Suprapubic skin (tissue), 4 donors: ENCODE measurements at regions not wholly inside any gene's neighbourhood (a gene's known extent, or its start where the extent isn't known, plus 50 kb on each side); places are given as distances from the start of the nearest gene placed in this dataset.
"Not testable (repeated sequence)": the region's sequence is repeated elsewhere in the genome, so short reads cannot be mapped to it uniquely, and the experiment has no call there.

Experiments used
- DNase-seq, 2 donors: peaks; one replicate each; pipeline ENCODE4 v3.0.0-alpha.2; 2019; ENCODE audit warnings: low spot score in 2 of 2
- H3K27ac ChIP-seq: fragments of 200-600 bp; sonication (generic); one replicate; pipeline ENCODE4 v1.5.1; 2019
- H3K27me3 ChIP-seq: fragments of 200-600 bp; sonication (generic); one replicate; pipeline ENCODE4 v1.5.1; 2019
- H3K36me3 ChIP-seq: fragments of 200-600 bp; sonication (generic); one replicate; pipeline ENCODE4 v1.5.1; 2019
- H3K4me1 ChIP-seq: fragments of 200-600 bp; sonication (generic); one replicate; pipeline ENCODE4 v1.5.1; 2019
- H3K4me3 ChIP-seq: fragments of 200-600 bp; sonication (generic); one replicate; pipeline ENCODE4 v1.5.1; 2019; ENCODE audit warnings: mild to moderate bottlenecking
- H3K9me3 ChIP-seq: fragments of 200-600 bp; sonication (generic); one replicate; pipeline ENCODE4 v1.5.1; 2019
- EP300 ChIP-seq: sonication (generic); formaldehyde crosslinking; IDR thresholded peaks from one replicate; pipeline ENCODE4 v1.6.1; 2017; ENCODE audit warnings: antibody characterized with exemption
- POLR2A ChIP-seq, 2 donors: fragments of 450-650 bp; IDR thresholded peaks; one replicate each; pipeline ENCODE4 v1.6.1; 2017; ENCODE audit warnings: antibody characterized with exemption in 2 of 2, mild to moderate bottlenecking in 2 of 2, moderate library complexity in 2 of 2
- POLR2AphosphoS5 ChIP-seq, 3 donors: sonication (generic); formaldehyde crosslinking; IDR thresholded peaks; one replicate each; pipeline ENCODE4 v1.6.1; 2017; ENCODE audit warnings: antibody characterized with exemption in 3 of 3
- WGBS: methylation state at CpG from one replicate; pipeline ENCODE4 v1.1.5; 2018; 5-methylcytosine and 5-hydroxymethylcytosine counted together
- TF ChIP-seq, protein P1 (sequence below), 2 donors: fragments of 200-600 bp in 1 of 2; fragments of 450-650 bp in 1 of 2; sonication (generic) in 1 of 2; IDR thresholded peaks; one replicate each; pipeline ENCODE4 v1.5.1; 2016 to 2019; ENCODE audit warnings: antibody characterized with exemption in 2 of 2, mild to moderate bottlenecking in 1 of 2, moderate library complexity in 1 of 2

DNA sequence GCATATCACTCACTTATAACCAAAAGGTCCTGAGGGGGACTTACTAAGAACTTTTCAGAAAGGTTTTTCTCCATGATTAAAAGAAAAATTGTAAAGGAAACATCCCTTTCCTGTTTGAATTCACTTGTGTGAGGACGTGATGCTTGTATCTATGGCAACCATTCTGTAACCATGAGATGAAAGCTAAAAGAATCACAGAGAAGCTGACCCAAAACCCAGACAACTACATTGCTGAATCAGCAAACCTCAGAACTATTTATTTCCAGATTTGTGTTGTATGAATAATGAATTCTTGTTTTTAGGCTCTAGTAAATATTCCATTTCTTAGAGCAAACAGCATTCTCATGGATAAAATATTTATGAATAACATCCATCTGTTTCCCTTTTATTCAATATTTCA, 91.2 kb downstream of the RCHY1 start:
- no peaks in the 10 kb centered on the region for H3K36me3 ChIP-seq
- WGBS: 35% methylated on average over 1 of the region's 1 CpG
- TF ChIP-seq POLR2A (IDR thresholded peaks at IDR 0.05) (no peak), POLR2AphosphoS5 (IDR thresholded peaks at IDR 0.05) (no peak), EP300 (no peak)
- TF ChIP-seq, protein P1, sequence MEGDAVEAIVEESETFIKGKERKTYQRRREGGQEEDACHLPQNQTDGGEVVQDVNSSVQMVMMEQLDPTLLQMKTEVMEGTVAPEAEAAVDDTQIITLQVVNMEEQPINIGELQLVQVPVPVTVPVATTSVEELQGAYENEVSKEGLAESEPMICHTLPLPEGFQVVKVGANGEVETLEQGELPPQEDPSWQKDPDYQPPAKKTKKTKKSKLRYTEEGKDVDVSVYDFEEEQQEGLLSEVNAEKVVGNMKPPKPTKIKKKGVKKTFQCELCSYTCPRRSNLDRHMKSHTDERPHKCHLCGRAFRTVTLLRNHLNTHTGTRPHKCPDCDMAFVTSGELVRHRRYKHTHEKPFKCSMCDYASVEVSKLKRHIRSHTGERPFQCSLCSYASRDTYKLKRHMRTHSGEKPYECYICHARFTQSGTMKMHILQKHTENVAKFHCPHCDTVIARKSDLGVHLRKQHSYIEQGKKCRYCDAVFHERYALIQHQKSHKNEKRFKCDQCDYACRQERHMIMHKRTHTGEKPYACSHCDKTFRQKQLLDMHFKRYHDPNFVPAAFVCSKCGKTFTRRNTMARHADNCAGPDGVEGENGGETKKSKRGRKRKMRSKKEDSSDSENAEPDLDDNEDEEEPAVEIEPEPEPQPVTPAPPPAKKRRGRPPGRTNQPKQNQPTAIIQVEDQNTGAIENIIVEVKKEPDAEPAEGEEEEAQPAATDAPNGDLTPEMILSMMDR (IDR thresholded peaks at IDR 0.05): no peak
- no peaks in the 10 kb centered on the region for H3K4me1 ChIP-seq
- no peak overlapping the region for H3K27ac ChIP-seq
- H3K27me3 ChIP-seq: no peaks in the 10 kb centered on the region
- DNase-seq: no peak
- H3K9me3 ChIP-seq: peaks cover 3% of the 10 kb centered on the region
- H3K4me3 ChIP-seq: no peak overlapping the region

DNA sequence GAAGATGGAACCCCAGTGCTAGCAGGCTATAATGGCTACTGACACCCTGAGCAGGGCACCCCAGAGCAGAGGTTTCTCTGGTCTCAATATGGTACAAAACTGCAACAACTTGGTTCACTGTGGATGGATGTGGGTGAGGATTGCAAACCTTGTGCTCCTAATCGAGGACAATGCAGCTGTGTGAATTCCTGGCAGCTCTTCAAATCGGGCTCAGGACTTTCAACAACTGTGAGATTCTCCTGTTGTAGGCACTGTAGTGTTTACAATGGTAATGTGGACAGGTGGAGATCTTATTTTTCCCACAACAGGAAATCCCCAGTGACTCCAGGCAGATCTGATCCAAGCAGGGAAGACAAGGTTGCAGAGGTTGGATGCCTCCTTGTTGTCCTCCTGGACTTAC, 101.5 kb downstream of the RCHY1 start:
- Histone ChIP-seq H3K4me1 (no peaks in the 10 kb centered on the region), H3K36me3 (no peaks in the 10 kb centered on the region), H3K27ac (no peak overlapping the region), H3K27me3 (no peaks in the 10 kb centered on the region), H3K4me3 (no peak overlapping the region), H3K9me3 (no peaks in the 10 kb centered on the region)
- no peak for TF ChIP-seq POLR2AphosphoS5 (IDR thresholded peaks at IDR 0.05)
- TF ChIP-seq, protein P1 (IDR thresholded peaks at IDR 0.05): no peak
- TF ChIP-seq POLR2A (IDR thresholded peaks at IDR 0.05): no peak
- no peak for TF ChIP-seq EP300
- WGBS: 51% methylated on average over 2 of the region's 2 CpGs
- no peak for DNase-seq

DNA sequence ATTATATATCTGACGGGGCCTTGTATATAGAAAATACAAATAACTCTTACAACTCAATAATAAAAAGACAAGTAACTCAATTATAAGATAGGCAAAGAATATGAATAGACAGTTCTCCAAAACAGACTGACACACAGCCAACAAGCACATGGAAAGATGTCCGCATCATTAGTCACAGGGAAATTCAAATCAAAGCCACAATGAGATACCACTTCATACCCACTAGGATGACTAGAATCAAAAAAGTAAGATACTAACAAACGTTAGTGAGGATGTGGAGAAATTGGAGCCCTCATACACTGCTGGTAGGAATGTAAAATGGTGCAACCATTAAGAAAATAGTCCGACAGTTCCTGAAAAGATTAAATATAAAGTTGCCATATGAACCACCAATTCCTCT, 115.7 kb downstream of the RCHY1 start:
- Histone ChIP-seq H3K9me3 (no peaks in the 10 kb centered on the region), H3K4me1 (no peaks in the 10 kb centered on the region), H3K27me3 (no peaks in the 10 kb centered on the region), H3K27ac (no peak overlapping the region), H3K4me3 (no peak overlapping the region), H3K36me3 (no peaks in the 10 kb centered on the region)
- TF ChIP-seq POLR2A (IDR thresholded peaks at IDR 0.05) (no peak), POLR2AphosphoS5 (IDR thresholded peaks at IDR 0.05) (no peak), EP300 (no peak)
- TF ChIP-seq, protein P1 (IDR thresholded peaks at IDR 0.05): no peak
- WGBS: 86% methylated on average over 4 of the region's 4 CpGs
- no peak for DNase-seq

DNA sequence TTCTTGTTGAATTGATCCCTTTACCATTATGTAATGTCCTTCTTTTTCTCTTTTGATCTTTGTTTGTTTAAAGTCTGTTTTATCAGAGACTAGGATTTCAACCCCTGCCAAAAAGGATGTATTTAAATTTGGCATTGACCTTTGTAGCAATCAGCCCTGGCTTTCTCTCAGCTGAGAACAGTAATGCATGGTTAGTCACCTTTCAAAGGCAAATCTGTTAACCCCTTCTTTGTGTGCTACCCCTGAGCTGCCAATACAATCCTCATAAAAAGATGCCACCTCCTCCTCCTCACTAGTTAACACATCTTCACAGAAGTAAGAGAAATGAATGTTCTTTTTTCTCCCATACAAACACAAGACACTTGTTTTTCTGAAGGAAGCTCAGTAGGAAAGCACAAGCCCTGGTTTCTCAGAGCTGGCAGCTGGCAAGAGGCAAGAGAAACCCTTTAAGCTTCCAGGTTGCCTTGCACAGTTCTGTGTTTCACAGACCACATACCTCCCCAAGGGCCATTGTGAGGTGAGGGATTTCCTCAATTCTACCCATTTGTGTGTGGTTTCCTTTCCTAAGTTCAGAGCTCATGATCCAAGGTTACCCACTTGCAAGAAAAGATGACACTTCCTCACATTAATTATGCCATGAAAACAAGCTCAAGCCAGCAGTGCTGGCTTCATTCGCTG, 122.6 kb downstream of the RCHY1 start:
- TF ChIP-seq POLR2A (IDR thresholded peaks at IDR 0.05) (no peak), POLR2AphosphoS5 (IDR thresholded peaks at IDR 0.05) (no peak), EP300 (no peak)
- TF ChIP-seq, protein P1 (IDR thresholded peaks at IDR 0.05): no peak
- DNase-seq: no peak
- no peak overlapping the region for H3K27ac ChIP-seq
- WGBS: 83% methylated on average over 1 of the region's 1 CpG
- H3K4me3 ChIP-seq: no peak overlapping the region
- H3K36me3 ChIP-seq: no peaks in the 10 kb centered on the region
- no peaks in the 10 kb centered on the region for H3K9me3 ChIP-seq
- no peaks in the 10 kb centered on the region for H3K27me3 ChIP-seq
- no peaks in the 10 kb centered on the region for H3K4me1 ChIP-seq

DNA sequence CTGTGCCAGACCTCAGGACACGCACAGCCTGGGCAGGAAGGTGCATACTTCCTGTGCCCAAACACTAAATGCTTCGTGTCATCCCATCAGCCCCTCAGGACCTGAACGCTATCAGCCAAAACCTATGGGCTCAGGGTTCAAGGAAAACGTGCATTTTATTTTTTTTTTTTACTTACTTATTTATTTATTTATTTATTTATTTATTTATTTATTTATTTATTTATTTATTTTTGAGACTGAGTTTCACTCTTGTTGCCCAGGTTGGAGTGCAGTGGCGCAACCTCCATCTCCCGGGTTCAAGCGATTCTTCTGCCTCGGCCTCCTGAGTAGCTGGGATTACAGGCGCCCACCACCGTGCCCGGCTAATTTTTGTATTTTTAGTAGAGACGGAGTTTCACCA, 127.8 kb downstream of the RCHY1 start:
- not testable (repeated sequence) for H3K27me3 ChIP-seq, H3K27ac ChIP-seq, H3K36me3 ChIP-seq, DNase-seq, H3K4me3 ChIP-seq, H3K9me3 ChIP-seq, H3K4me1 ChIP-seq
- WGBS: 89% methylated on average over 12 of the region's 12 CpGs

DNA sequence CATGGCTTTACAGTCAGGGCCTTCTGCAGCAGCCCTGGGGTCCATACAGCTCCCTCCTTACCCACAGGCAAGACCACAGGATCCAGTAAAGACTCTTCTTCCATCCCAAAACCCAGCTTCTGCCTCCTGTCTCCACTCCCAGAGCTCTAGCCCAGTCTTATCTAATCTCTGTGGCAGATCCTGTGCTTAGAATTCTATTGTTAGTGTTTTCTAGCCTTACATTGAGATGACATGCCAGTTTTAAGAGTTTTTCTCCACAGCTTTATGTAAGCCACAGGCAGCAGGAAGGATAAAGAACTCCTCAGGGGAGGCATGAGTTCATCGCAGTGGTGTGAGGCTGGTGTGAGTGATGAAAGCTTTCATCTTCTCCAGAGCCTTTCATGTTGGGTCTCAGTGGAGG, 129.1 kb downstream of the RCHY1 start:
- Histone ChIP-seq H3K27me3 (no peaks in the 10 kb centered on the region), H3K9me3 (no peaks in the 10 kb centered on the region), H3K4me1 (no peaks in the 10 kb centered on the region), H3K4me3 (no peak overlapping the region), H3K27ac (no peak overlapping the region), H3K36me3 (no peaks in the 10 kb centered on the region)
- WGBS: 94% methylated on average over 1 of the region's 1 CpG
- no peak for DNase-seq
- TF ChIP-seq, protein P1 (IDR thresholded peaks at IDR 0.05): no peak
